HG03460 (cell line): ENCODE measurements at regions not wholly inside any gene's neighbourhood (a gene's known extent, or its start where the extent isn't known, plus 50 kb on each side); places are given as distances from the start of the nearest gene placed in this dataset.

Experiments used
- ATAC-seq: cut with Tn5 transposase; IDR thresholded peaks from one replicate; pipeline ENCODE4 v1.9.1; 2021; ENCODE audit not compliant: unreplicated experiment

DNA sequence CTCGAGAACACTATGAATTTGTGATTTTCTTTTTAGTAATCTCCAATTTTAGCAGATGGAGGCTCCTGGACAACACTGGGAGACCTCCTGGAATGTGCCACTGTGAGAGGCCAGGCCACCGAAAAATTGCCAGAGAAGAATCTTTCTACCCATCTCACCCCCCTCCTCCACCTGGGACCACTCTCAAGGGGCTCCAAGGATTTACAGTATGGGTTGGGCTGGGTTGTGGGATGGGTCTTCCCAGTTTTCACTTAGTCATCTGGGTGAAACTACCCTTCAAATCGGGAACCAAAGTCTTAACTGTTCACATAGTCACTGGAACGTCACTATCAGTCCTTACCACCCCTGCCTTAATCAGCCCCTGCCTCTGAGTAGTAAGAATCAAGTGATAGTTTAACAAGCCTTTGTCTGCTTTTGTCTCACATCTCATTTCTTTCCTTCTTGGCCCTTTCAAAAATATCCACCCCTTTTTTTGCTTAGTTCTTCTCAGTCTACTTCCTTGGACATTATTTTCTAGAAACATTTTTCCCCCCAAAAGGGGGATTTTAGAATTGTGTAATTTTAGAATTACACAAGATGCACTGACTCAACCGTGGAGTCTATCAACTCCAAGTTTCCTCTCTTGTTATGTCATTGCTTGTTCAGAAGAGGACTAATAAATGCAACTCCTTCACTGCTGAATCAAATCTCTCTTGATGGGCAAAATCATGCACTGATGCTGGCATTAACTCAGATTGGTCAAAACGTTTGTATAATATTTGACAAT lies 148.2 kb upstream of the MOCS1 start:
- ATAC-seq = no peak

DNA sequence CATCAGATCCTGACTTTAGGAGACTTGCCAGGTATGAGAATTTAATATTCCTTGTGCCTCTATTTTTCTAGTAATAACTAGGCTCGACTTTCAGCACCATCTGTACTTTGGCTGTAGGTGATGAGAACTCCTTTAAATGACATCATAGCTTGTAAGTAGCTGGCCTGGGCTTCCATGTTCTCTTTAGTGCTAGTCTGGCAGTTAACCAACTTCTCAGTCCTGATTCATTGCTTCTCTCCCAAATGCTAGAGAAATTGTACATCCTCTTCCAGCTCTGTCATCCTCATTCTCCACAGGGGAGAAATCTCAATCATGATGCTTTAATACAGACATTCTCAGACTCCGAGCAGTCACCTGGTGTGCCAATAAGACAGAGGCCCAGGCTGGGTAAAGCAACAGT lies 143.5 kb upstream of the MOCS1 start:
- ATAC-seq = no peak

DNA sequence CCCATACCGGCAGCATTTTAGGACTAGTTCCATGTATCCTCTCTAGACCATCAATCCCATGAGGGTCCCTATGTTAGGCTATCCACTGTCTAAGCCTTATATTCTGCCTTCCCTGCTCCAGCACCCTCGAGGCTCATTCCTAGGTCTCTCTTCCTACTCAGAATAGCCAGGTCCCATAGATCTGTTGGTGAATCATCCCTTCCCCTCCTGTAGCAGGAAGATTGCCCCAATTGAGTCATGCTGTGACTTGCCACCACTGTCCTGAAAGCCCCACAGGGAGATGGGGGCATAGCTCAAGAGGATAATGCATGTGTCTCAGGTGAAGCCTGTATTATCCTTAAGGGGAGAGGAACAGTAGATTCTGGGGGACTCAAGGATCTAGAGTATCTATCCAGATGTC lies 143.1 kb upstream of the MOCS1 start:
- no peak for ATAC-seq

DNA sequence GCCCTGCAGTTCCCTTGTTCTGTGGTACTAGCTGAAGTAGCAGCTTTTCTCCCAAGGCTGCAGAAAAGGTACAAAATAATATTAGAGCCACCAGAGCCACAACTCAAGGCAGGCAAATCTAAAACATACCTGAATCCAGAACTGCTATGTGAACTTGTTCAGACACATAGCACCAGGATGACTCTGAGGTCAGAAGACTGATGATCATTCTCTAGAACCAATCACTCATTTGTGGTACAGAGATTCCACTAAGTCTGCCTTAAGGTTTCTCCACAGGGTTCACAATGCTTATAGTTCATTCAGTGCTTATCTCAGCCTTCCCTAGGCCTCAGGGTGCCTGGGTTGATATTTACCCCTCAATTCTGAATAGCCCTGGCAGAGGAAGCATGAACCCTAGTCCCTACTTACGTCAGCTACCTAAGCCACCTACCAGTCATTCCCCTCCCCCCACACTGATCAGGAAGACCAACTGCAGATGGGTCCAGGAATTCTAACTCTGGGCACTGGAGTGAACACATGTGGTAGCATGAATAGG lies 140.9 kb upstream of the MOCS1 start:
- ATAC-seq = no peak

DNA sequence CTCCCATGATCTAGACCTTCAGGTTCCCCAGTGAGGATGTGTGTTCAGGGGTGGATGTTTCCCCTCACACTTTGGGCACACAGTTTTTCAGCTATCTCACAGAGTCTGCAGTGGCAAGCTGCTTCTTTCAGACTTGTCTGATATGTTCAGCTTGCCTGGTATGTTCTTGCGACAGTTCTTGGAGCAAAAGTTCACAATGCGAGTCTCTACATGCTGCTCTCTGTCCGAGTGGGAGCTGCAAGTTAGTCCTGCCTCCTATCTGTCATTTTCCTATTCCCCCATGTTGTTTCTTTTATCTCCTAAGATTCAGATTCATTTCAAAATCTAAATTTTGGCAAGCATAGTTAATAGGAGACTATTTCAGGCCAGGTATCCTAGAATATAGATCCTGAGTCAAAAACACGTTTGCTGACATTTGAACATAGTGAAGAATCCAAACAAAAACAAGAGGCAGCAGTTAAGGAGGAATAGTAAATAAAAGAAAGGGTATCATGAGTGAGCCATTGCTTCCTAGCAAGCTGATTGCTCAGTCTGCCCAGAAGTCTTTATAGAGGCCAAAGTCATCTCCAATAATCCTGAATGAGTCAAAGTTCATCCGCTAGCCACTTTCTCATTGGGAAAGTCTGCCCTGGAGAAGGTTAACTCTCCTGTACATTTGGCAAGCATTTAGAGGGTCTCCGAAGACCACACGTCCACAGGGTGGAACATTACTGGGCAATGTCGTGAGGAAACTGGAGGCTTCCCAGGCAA lies 140.2 kb upstream of the MOCS1 start:
- ATAC-seq = no peak

DNA sequence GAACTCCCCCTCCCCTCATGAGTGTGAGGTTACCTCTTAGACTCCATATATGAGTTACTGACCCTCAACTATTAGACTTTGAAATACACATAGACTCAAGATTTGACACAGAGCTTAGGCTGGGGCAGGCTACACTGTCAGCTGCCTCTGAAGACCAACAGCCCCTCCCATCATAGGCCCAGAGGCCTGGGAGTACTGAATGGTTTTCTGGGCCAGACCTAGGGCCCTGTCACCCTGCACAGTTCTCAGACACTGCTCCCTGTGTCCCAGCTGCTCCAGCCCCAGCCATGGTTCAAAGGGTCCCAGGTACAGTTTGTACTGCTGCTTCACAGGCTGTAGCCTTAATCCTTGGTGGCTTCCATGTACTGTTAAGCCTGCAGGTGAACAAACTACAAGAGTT lies 132.1 kb upstream of the MOCS1 start:
- no peak for ATAC-seq

DNA sequence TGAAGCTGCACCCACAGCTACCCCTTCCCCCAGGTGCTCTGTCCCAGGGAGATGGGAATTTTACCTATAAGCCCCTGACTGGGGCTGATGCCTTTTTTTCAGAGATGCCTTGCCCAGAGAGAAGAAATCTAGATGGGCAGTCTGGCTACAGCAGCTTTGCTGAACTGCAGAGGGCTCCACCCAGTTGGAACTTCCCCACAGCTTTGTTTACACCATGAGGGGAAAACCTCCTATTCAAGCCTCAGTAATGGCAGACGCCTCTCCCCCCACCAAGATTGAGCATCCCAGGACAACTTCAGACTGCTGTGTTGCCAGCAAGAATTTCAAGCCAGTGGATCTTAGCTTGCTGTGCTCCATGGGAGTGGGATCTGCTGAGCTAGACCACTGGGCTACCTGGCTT lies 122.6 kb upstream of the MOCS1 start:
- ATAC-seq = no peak

DNA sequence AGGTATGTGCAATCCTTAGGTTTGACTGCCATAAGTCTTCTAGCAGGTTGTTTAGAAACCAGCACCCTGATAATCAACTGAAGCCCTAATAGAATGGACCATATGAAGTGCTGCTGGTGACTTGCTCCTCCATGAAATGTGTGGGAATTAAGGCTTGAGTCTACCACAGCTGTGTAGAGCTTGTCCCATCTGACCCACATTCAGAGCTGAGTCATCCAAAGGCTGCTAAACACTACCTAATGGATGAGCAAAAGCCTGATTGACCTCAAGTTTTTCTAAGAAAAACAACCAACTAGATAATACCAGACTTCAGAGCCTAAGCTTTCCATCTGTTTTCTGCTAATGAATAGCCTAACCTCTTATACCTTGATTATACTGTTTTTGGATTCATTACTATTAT lies 120.3 kb upstream of the MOCS1 start:
- ATAC-seq = no peak

DNA sequence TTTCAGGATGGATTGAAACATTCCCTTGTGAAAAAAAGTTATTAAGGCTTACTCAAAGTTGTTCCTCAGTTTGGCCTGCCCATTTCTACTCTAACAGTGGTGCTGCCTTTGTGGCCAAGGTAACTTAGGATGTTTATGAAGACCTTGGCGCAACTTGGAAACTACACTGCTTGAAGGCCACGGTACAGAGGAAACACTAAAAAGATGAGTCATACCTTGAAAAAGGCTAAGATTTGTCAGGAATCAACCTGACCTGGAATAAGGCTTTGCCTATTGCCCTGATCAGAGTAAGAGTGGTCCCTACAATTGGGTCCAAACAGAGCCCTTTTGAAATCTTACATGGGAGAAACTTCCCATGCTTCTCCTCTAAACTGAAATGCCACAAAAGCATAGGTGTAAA lies 119.9 kb upstream of the MOCS1 start:
- no peak for ATAC-seq

DNA sequence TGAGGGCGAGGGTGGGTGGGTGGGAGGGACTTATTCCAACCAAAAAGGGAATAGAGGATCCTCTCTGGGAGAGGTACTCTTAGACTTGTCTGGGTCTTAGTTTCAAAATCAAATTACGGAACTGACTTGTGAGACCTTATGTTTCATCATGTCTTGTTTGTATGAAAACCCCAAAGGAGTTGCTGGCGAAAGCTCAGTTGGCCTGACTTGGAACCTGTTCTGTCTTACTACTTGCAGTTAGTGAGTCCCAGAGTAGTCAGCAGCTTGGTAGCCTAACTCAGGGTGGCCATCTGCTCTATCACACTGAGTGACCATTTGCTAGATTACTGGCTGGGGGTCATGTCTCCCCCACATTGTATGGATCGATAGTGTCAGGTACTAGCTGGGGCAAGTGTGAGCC lies 114.9 kb upstream of the MOCS1 start:
- no peak for ATAC-seq

DNA sequence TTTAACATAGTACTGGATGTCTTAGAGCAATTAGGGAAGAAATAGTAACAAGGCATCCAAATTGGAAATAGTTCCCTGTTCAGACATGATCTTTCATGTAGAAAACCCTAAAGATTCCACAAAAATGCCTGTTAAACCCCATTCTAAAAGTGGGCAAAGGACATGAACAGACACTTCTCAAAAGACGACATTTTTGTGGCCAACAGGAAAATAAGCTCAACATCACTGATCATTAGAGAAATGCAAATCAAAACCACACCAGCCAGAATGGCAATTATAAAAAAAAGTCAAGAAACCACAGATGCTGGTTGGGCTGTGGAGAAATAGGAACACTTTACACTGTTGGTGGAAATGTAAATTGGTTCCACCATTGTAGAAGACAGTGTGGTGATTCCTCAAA lies 109.9 kb upstream of the MOCS1 start:
- ATAC-seq = no peak

DNA sequence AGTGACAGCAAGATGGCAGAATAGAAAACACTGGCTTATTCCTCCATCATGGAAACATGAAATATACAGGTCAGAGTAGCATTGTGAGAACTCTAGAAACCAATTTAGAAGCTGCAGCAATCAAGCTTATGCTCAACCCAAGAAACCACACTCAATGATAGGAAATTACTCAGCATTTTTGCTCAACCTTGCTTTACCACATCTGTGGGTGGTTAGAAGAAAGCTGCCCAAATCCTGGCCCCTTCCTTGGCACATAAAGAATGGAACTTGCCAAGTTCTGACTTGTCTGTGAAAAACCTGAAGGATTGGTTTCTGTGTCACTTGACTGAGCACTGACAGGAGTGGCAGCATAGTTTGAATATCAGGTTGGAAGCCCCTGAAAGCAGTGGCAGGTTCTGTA lies 108.0 kb upstream of the MOCS1 start:
- ATAC-seq = no peak

DNA sequence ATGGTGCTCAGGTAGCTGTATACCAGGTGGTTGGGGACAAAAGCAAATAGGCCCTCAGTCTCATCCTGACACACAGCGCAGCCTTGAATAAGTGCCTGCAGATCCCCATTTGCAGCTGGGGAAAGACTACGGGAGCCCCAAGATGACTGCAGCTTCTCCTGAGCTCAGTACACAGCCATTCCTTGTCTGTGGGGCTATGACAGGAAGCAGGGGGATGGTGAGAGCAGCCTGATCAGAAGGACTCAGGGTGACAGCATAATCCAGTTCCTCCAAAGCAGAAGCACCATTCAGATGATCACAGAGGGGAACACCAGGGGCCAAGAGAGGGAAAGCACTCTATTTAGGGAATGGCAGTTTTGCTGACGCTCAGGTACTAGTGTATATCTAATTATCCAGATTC lies 104.8 kb upstream of the MOCS1 start:
- no peak for ATAC-seq

DNA sequence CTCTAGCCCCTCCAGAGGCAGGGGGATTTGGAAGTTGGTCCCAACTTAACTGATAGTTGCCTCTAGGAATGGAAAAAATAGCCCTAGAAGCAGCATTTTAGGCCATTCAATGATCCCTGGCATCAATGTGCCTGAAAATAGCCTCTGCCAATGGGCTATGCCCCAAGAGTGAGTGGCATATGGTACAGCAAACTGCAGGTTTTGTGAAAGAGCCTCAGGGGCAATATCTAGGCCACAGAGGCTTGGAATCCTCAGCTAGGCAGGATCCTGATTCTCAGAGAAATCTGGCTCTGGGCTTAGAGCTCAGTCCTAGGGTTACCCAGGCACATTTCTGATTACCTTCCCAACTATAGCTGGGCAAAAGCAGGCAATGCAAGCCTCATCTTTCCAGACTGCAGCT lies 104.4 kb upstream of the MOCS1 start:
- no peak for ATAC-seq

DNA sequence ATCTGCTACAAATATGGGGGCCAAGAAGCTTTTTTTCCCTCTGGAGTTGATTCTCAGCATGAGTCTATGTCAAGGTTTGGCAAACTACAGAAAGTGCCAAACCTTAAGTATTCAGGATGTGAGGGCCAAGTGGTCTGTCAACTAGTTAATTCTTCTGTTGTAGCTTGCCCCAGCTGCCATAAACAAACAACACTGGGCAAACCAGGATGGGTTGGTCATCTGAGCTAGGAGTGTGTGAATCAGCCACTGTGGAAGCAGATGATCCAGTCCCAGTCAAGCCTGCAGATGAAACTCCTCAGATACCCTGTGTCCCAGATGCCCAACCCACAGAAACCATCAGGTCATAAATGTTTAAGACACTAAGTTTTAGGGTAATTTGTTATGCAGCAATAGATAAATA lies 103.0 kb upstream of the MOCS1 start:
- ATAC-seq = no peak

DNA sequence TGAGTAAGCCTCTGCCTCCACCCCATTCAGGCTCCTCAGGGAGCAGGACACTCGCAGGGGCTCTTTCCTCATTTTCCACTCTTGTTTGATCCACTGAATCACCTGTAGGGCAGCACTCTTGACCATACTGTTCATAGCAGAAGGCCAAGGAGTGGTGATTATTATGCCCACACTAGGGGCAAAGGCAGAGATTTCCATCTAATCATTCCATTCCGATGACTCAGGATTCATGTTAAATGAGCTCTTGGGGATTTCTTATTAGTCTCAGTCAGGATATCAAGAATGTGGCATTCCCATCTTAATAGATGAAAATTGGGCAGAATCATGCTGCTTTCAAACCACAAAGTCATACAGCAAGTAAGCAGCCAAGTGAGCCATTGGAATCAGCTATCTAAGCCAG lies 101.9 kb upstream of the MOCS1 start:
- ATAC-seq = no peak

DNA sequence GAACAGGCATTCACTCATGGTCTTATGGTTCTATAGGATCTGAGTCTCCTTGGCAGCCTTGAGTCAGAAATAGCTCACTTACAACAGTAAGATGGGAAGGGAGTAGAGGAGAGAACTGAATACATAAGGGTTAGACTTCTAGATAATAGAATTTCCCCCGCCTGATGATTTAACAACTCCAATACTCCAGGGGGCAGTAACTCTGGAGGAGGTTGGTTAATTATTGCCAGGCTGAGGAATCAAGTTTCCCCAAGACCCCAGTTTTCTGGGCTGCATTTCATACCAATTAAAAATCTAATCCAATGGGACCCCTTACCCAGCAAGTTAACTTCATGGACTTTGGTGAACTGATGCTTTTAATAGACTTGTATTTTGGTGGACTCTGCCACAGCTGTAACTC lies 94.2 kb upstream of the MOCS1 start:
- no peak for ATAC-seq

DNA sequence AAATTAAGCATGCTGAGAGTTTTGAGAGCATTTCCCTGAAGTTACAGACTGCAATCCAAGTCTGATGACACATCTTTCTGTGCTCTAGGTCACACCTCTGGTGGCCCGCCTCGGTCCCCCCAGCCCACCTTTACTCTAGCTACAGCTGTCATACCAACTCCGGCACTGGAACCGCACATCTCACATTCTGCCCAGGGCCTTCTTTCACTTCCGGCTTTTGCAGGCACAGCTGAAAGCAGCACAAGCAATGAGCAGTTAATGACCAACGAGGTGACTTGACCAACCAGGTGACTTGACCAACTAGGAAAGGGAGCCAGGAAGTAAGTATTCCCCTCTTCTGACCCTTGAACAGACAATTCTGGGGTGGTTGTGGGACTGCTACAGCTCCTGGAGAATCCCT lies 88.6 kb upstream of the MOCS1 start:
- no peak for ATAC-seq

DNA sequence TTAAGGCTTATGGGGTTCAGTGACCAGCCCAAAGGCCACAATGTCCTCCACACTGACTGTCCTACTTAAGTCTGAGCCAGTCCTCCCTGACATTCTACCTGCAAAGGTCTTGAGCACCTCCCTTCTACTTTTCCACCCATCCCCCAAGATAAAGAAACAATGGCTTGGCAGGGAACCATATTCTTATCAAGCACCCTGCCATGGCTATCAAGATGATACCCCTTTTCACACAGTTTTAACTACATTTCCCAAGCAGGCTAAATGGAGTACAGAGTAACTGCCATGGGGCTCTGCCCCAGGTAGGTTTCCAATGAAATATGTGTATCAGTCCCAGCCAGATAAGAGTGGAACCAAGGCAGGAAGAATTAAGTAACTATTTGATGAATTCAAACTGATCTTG lies 85.9 kb upstream of the MOCS1 start:
- ATAC-seq = no peak

DNA sequence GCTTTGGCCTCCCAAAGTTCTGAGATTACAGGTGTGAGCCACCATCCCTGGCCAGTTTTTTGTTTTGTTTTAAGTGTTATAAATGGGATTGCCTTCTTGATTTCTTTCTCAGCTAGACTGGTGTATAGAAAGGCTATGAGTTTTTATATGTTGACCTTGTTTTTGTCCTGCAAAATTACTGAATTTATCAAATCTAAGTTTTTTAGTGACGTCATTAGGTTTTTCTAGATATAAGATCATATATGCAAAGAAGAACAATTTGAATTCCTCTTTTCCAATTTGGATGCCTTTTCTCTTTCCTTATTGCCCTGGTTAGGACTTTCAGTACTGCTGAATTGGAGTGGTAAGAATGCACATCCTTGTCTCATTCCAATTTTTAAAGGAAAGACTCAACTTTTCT lies 81.3 kb upstream of the MOCS1 start:
- no peak for ATAC-seq

DNA sequence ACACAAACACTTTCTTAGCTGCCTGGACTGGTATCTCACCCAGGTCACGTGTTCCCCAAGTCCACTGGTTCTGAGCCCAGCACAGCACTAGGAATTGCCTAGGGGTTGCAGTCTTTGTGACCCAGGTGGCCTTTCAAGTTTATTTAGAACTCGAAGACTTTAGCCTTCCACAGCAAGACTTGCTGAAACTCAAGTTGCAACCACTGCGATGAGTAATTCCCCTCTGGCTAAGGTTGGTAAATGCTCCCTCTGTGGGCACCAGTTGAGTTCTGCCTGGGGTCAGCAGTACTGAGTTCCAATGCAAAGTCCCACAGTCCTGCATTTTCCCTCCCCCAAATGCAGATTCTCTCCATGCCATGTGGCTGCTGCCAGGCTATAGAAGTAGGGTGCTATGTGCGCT lies 77.6 kb upstream of the MOCS1 start:
- no peak for ATAC-seq

DNA sequence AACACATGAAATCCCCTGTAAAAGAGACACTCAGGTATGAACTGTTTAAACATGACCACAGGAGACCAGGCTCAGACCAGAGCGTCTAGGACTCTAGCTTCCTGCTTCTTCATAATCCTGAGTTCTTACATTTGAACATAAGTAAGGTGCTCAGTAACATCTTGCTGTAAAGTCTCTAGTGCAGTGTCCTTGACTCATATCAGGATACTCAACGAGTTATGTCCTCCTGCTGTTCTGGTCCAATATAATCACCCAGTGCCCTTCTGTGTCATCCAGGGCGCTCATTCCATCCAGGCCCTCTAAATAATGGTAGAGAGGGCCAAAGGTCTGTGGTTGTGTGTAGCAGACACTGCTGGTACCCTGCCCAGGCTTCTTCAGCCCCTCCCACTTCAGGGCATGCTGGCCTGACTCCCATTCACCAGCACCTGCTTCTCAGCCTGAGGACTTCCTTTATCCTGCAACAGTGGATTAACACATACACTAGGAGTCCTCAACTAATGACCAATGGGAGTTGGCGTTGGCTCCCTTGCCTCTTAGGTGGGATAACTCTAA lies 66.8 kb upstream of the MOCS1 start:
- no peak for ATAC-seq
